OCI-LY7 (cell line): ENCODE measurements at regions not wholly inside any gene's neighbourhood (a gene's known extent, or its start where the extent isn't known, plus 50 kb on each side); places are given as distances from the start of the nearest gene placed in this dataset.
A peak's percentile ranks its signal among the peaks of the same experiment; 100 is the strongest.

ENCODE experiments used
- BruUV-seq: library from RNA; stranded (reverse); fragments of 400-500 nt; replicated peaks from 2 replicates; lab custom pipeline; 2021; lab: Mats Ljungman, UMichigan
- CTCF ChIA-PET: fragments of 300-600 bp; sonication (Branson Sonifier 250); formaldehyde crosslinking; loops from one replicate; lab custom pipeline; 2022; ENCODE audit warnings: antibody characterized with exemption; ENCODE audit not compliant: unreplicated experiment; lab: Charles Lee
- POLR2A ChIA-PET: fragments of 300-600 bp; sonication (Branson Sonifier 250); formaldehyde crosslinking; loops from one replicate; lab custom pipeline; 2022; ENCODE audit warnings: antibody characterized with exemption; lab: Charles Lee
- DNase-seq: peaks from one replicate; pipeline ENCODE4 v3.0.0-alpha.2; 2015; ENCODE audit warnings: low spot score
- H2AFZ ChIP-seq: fragments of 200-600 bp; sonication (generic), shearing (Covaris generic); 2 replicates; pipeline ENCODE4 v1.6.1; 2014; ENCODE audit warnings: mild to moderate bottlenecking, antibody characterized with exemption, low read length, moderate library complexity
- H3K27ac ChIP-seq: fragments of 200-600 bp; sonication (generic); 2 replicates; pipeline ENCODE4 v1.5.1; 2014; ENCODE audit warnings: mixed run types, low read depth, mild to moderate bottlenecking, moderate library complexity, low read length, inconsistent platforms; ENCODE audit not compliant: poor library complexity, severe bottlenecking
- H3K36me3 ChIP-seq: fragments of 200-600 bp; sonication (generic); 2 replicates; pipeline ENCODE4 v1.6.1; 2014; ENCODE audit warnings: mild to moderate bottlenecking, antibody characterized with exemption, low read length, moderate library complexity, mixed read lengths; ENCODE audit not compliant: insufficient read depth
- H3K4me1 ChIP-seq: fragments of 200-600 bp; sonication (generic); 2 replicates; pipeline ENCODE4 v1.5.1; 2014; ENCODE audit warnings: mild to moderate bottlenecking, low read length; ENCODE audit not compliant: insufficient read depth, poor library complexity, severe bottlenecking
- H3K4me2 ChIP-seq: fragments of 200-600 bp; sonication (generic); 2 replicates; pipeline ENCODE4 v1.6.1; 2014; ENCODE audit warnings: mild to moderate bottlenecking, low read length
- H3K4me3 ChIP-seq: fragments of 200-600 bp; sonication (generic); 2 replicates; pipeline ENCODE4 v1.5.1; 2014; ENCODE audit warnings: mild to moderate bottlenecking, low read depth, low read length; ENCODE audit not compliant: poor library complexity, severe bottlenecking
- H3K79me2 ChIP-seq: fragments of 200-600 bp; sonication (generic); 2 replicates; pipeline ENCODE4 v1.6.1; 2016; ENCODE audit warnings: low read depth, mild to moderate bottlenecking, low read length, moderate library complexity, mixed read lengths; ENCODE audit not compliant: insufficient read depth
- H3K9me2 ChIP-seq: fragments of 200-600 bp; sonication (generic); 2 replicates; pipeline ENCODE4 v1.6.1; 2016; ENCODE audit warnings: mild to moderate bottlenecking, low read length, mixed read lengths; ENCODE audit not compliant: insufficient read depth
- H3K9me3 ChIP-seq: fragments of 200-600 bp; sonication (generic); 2 replicates; pipeline ENCODE4 v1.6.1; 2014; ENCODE audit warnings: mild to moderate bottlenecking, mixed run types, low read length, mixed read lengths
- H4K20me1 ChIP-seq: fragments of 200-600 bp; sonication (generic); 2 replicates; pipeline ENCODE4 v1.6.1; 2014; ENCODE audit warnings: mild to moderate bottlenecking, antibody characterized with exemption, low read length, moderate library complexity, mixed read lengths; ENCODE audit not compliant: insufficient read depth
- CTCF ChIP-seq: fragments of 200-600 bp; sonication (generic); conservative IDR thresholded peaks from 2 replicates; pipeline ENCODE4 v1.5.1; 2014; ENCODE audit warnings: mild to moderate bottlenecking, antibody characterized with exemption, low read length, moderate library complexity, mixed read lengths
- EZH2phosphoT487 ChIP-seq: fragments of 200-600 bp; sonication (generic); IDR thresholded peaks from 2 replicates; pipeline ENCODE4 v1.6.1; 2018; ENCODE audit warnings: low read depth, borderline replicate concordance, mild to moderate bottlenecking, mixed run types, antibody characterized with exemption, low read length, moderate library complexity, mixed read lengths
- intact Hi-C: fragments of 100-400 bp; cut with micrococcal nuclease; formaldehyde crosslinking; loops from one replicate; pipeline ENCODE4 v1.10.0; 2022; ENCODE audit not compliant: unreplicated experiment

- TF ChIP-seq EZH2phosphoT487 (no peak), CTCF (no peak)
- Histone ChIP-seq H3K36me3 (no peaks in the 10 kb centered on the region), H2AFZ (no peak overlapping the region), H3K27ac (no peak overlapping the region), H4K20me1 (no peaks in the 10 kb centered on the region), H3K9me3 (no peaks in the 10 kb centered on the region), H3K4me1 (peaks cover 11% of the 10 kb centered on the region), H3K79me2 (no peaks in the 10 kb centered on the region), H3K9me2 (no peaks in the 10 kb centered on the region), H3K4me2 (no peak overlapping the region), H3K4me3 (no peak overlapping the region)
- intact Hi-C loops, result no loop called here
- CTCF ChIA-PET, result no interaction called here
- BruUV-seq, result no TSS peak
- POLR2A ChIA-PET, result no interaction called here
- no peak for DNase-seq
Measured at GRCh38 chr2:239753401-239753837, 271.7 kb downstream of the NDUFA10 start.

DNA sequence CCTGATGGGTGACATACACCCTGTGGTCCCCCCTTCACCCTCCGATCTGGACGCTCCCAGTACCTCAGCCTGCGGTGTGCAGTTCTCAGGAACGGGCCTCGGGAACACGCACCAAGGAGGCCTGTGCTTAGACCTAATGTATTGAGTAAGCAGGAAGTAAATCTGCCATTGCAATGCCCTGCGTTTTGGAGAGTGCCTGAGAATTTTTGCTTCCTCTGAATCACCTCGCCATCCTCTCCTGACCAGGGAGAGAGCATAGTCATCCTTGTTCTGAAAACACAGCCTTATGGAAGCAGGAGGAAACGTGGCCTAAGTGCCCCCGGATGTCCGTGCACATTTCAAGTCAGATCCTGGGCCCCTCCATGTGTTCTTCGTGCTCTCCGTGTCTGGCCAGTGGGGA lies 272.2 kb downstream of the NDUFA10 start:
- H3K27ac ChIP-seq, result no peak overlapping the region
- H3K4me2 ChIP-seq, result no peak overlapping the region
- ChIA-PET CTCF (no interaction called here), POLR2A (no interaction called here)
- no TSS peak for BruUV-seq
- no peak for TF ChIP-seq CTCF
- no peak for TF ChIP-seq EZH2phosphoT487
- H3K36me3 ChIP-seq, result no peaks in the 10 kb centered on the region
- no peak overlapping the region for H3K4me3 ChIP-seq
- no peaks in the 10 kb centered on the region for H3K9me3 ChIP-seq
- no peaks in the 10 kb centered on the region for H3K9me2 ChIP-seq
- no peak for DNase-seq
- intact Hi-C loops, result no loop called here
- H3K4me1 ChIP-seq, result peaks cover 11% of the 10 kb centered on the region
- no peak overlapping the region for H2AFZ ChIP-seq
- no peaks in the 10 kb centered on the region for H3K79me2 ChIP-seq
- H4K20me1 ChIP-seq, result no peaks in the 10 kb centered on the region

- Histone ChIP-seq H3K27ac (no peak overlapping the region), H3K4me2 (peak overlapping the region; percentile 40; the same call in 1 of the 2 replicates)
- TF ChIP-seq CTCF, result no peak
- TF ChIP-seq EZH2phosphoT487, result no peak
Measured at GRCh38 chr2:239751679-239752355, 273.3 kb downstream of the NDUFA10 start.

More at GRCh38 chr2:239751679-239752355, 273.3 kb downstream of the NDUFA10 start:
- ChIA-PET POLR2A (interaction anchor here (0.7 kb wide), 1 partner anchor 249 kb away, joined by 3 read pairs; no protein-coding TSS in a partner anchor), CTCF (no interaction called here)
- peak; percentile 58 for DNase-seq
- Histone ChIP-seq H3K9me2 (no peaks in the 10 kb centered on the region), H3K4me1 (peaks cover 11% of the 10 kb centered on the region), H4K20me1 (no peaks in the 10 kb centered on the region), H3K4me3 (no peak overlapping the region), H3K36me3 (no peaks in the 10 kb centered on the region), H3K79me2 (no peaks in the 10 kb centered on the region), H2AFZ (peak overlapping the region; percentile 71), H3K9me3 (no peaks in the 10 kb centered on the region)
- intact Hi-C loops, result no loop called here
- BruUV-seq, result no TSS peak
